ENCODE measurements at regions not wholly inside any gene's neighbourhood (a gene's known extent, or its start where the extent isn't known, plus 50 kb on each side); places are given as distances from the start of the nearest gene placed in this dataset.

GRCh38 chr13:89628567-89628966 is 1718.9 kb upstream of the MIR17HG start:
- no peaks in the 10 kb centered on the region for H3K4me1 ChIP-seq (ENCODE audit: control insufficient read depth in 1 of 2, insufficient read depth in 2 of 2, low read length in 2 of 2)
- no peak overlapping the region for H3K9ac ChIP-seq (ENCODE audit: low read length)
- H3K4me2 ChIP-seq (ENCODE audit: low read length): no peak overlapping the region
- BruUV-seq (replicated peaks): no TSS peak
- no peaks in the 10 kb centered on the region for H3K36me3 ChIP-seq (ENCODE audit: control insufficient read depth in 1 of 2, insufficient read depth in 2 of 2, low read length in 2 of 2)
- no peaks in the 10 kb centered on the region for H3K9me2 ChIP-seq (ENCODE audit: insufficient read depth)
- POLR2A ChIA-PET: no interaction called here
- H3K79me2 ChIP-seq (ENCODE audit: insufficient read depth, low read length): no peaks in the 10 kb centered on the region
- no peak overlapping the region for H3K27ac ChIP-seq (ENCODE audit: low read depth, low read length)
- peaks cover 0 to 3% of the 10 kb centered on the region in 2 experiments; a peak in 1 of 4 replicates for H3K9me3 ChIP-seq (ENCODE audit: control insufficient read depth in 1 of 2, insufficient read depth in 1 of 2, low read depth in 1 of 2, low read length in 2 of 2)
- H4K20me1 ChIP-seq (ENCODE audit: insufficient read depth): no peaks in the 10 kb centered on the region
- DNase-seq (ENCODE audit: low read depth, low spot score) (no peak), ATAC-seq (no peak)
- intact Hi-C loops (cut with micrococcal nuclease): no loop called here
- H3K4me3 ChIP-seq (replicated peaks in 1 of 2; ENCODE audit: low read depth in 1 of 2, low read length in 2 of 2): no peak overlapping the region
- RAD21 ChIA-PET (ENCODE audit: low non-redundant PET in 1 of 2, low total read pairs in 2 of 2, uncharacterized antibody in 2 of 2, unreplicated experiment in 2 of 2): no interaction called here
- H3K27me3 ChIP-seq (ENCODE audit: insufficient read depth, low read length): no peaks in the 10 kb centered on the region
- H2AFZ ChIP-seq (ENCODE audit: low read depth, low read length, poor library complexity, severe bottlenecking): no peak overlapping the region
- TF ChIP-seq CEBPB (IDR thresholded peaks at IDR 0.05; ENCODE audit: low read depth) (no peak), POLR2AphosphoS5 (IDR thresholded peaks at IDR 0.05; ENCODE audit: low read depth, low read length) (no peak), MAX (IDR thresholded peaks at IDR 0.05) (no peak), FOSL1 (IDR thresholded peaks at IDR 0.05; ENCODE audit: low read depth) (no peak), ATF3 (IDR thresholded peaks at IDR 0.05) (no peak)
- CTCF ChIA-PET: no interaction called here

- Histone ChIP-seq H3K4me3 (replicated peaks in 1 of 2; ENCODE audit: low read depth in 1 of 2, low read length in 2 of 2) (no peak overlapping the region), H3K27ac (ENCODE audit: low read depth, low read length) (no peak overlapping the region), H3K79me2 (ENCODE audit: insufficient read depth, low read length) (no peaks in the 10 kb centered on the region), H3K9ac (ENCODE audit: low read length) (no peak overlapping the region), H3K9me2 (ENCODE audit: insufficient read depth) (no peaks in the 10 kb centered on the region), H3K4me2 (ENCODE audit: low read length) (no peak overlapping the region), H3K9me3 (ENCODE audit: control insufficient read depth in 1 of 2, insufficient read depth in 1 of 2, low read depth in 1 of 2, low read length in 2 of 2) (0 out of 4 replicates have a peak, but pooled peaks cover 5% of the 10 kb centered on the region in 2 experiments), H4K20me1 (ENCODE audit: insufficient read depth) (no peaks in the 10 kb centered on the region), H3K27me3 (ENCODE audit: insufficient read depth, low read length) (no peaks in the 10 kb centered on the region), H2AFZ (ENCODE audit: low read depth, low read length, poor library complexity, severe bottlenecking) (no peak overlapping the region), H3K36me3 (ENCODE audit: control insufficient read depth in 1 of 2, insufficient read depth in 2 of 2, low read length in 2 of 2) (no peaks in the 10 kb centered on the region), H3K4me1 (ENCODE audit: control insufficient read depth in 1 of 2, insufficient read depth in 2 of 2, low read length in 2 of 2) (no peaks in the 10 kb centered on the region)
- DNase-seq (ENCODE audit: low read depth, low spot score) (no peak), ATAC-seq (no peak)
- intact Hi-C loops (cut with micrococcal nuclease): no loop called here
- CTCF ChIA-PET: no interaction called here
- RAD21 ChIA-PET (ENCODE audit: low non-redundant PET in 1 of 2, low total read pairs in 2 of 2, uncharacterized antibody in 2 of 2, unreplicated experiment in 2 of 2): no interaction called here
- TF ChIP-seq EZH2 (IDR thresholded peaks at IDR 0.05): no peak
- no peak for TF ChIP-seq EGR1 (IDR thresholded peaks at IDR 0.05; ENCODE audit: low read depth)
- TF ChIP-seq JUND (IDR thresholded peaks at IDR 0.05): no peak
- TF ChIP-seq ZBTB33 (IDR thresholded peaks at IDR 0.05; ENCODE audit: extremely low read depth, insufficient replicate concordance, low read length): no peak
- no TSS peak for BruUV-seq (replicated peaks)
- POLR2A ChIA-PET: no interaction called here
These were observed 1697.3 kb upstream of the MIR17HG start for GRCh38 chr13:89650226-89650625.

Data from HCT116 (cell line).